ENCODE measurements at regions not wholly inside any gene's neighbourhood (a gene's known extent, or its start where the extent isn't known, plus 50 kb on each side); places are given as distances from the start of the nearest gene placed in this dataset.

- no peak for TF ChIP-seq CTCF (IDR thresholded peaks at IDR 0.05; ENCODE audit: unreplicated experiment)
- Mint-ChIP-seq H3K4me1 (peaks cover 47% of the 10 kb centered on the region), H3K36me3 (no peaks in the 10 kb centered on the region), H3K4me3 (peak overlapping the region; percentile 48), H3K9me3 (no peaks in the 10 kb centered on the region), H3K27me3 (ENCODE audit: low read depth) (no peaks in the 10 kb centered on the region), H3K27ac (peak overlapping the region; percentile 73)
- DNase-seq (ENCODE audit: low spot score in 2 of 2, unreplicated experiment in 2 of 2): peak; percentile 40 to 64
Measured at GRCh38 chr3:193869221-193870201, 266.4 kb upstream of the HES1 start.

- no peaks in the 10 kb centered on the region for H3K9me3 Mint-ChIP-seq
- no peaks in the 10 kb centered on the region for H3K36me3 Mint-ChIP-seq
- peaks cover 45% of the 10 kb centered on the region for H3K4me1 Mint-ChIP-seq
- no peak overlapping the region for H3K4me3 Mint-ChIP-seq
- TF ChIP-seq CTCF (IDR thresholded peaks at IDR 0.05; ENCODE audit: unreplicated experiment): no peak
- no peaks in the 10 kb centered on the region for H3K27me3 Mint-ChIP-seq (ENCODE audit: low read depth)
- no peak overlapping the region for H3K27ac Mint-ChIP-seq
- no peak for DNase-seq (ENCODE audit: low spot score in 2 of 2, unreplicated experiment in 2 of 2)
Measured at GRCh38 chr3:193870376-193871219, 265.4 kb upstream of the HES1 start.

- Mint-ChIP-seq H3K9me3 (no peaks in the 10 kb centered on the region), H3K27me3 (ENCODE audit: low read depth) (no peaks in the 10 kb centered on the region), H3K27ac (no peak overlapping the region), H3K36me3 (no peaks in the 10 kb centered on the region), H3K4me3 (no peak overlapping the region), H3K4me1 (peaks cover 45% of the 10 kb centered on the region)
- TF ChIP-seq CTCF (IDR thresholded peaks at IDR 0.05; ENCODE audit: unreplicated experiment): no peak
- no peak for DNase-seq (ENCODE audit: low spot score in 2 of 2, unreplicated experiment in 2 of 2)
Measured at GRCh38 chr3:193871220-193871485, 264.8 kb upstream of the HES1 start.

- TF ChIP-seq CTCF (IDR thresholded peaks at IDR 0.05; ENCODE audit: unreplicated experiment): no peak
- peak overlapping the region; percentile 69 for H3K27ac Mint-ChIP-seq
- H3K4me3 Mint-ChIP-seq: no peak overlapping the region
Measured at GRCh38 chr3:193872265-193872753, 263.6 kb upstream of the HES1 start.

GRCh38 chr3:193873426-193874201 lies 262.3 kb upstream of the HES1 start:
- Mint-ChIP-seq H3K36me3 (no peaks in the 10 kb centered on the region), H3K27ac (peak overlapping the region; percentile 28), H3K27me3 (ENCODE audit: low read depth) (no peaks in the 10 kb centered on the region), H3K4me3 (no peak overlapping the region), H3K4me1 (peaks cover 56% of the 10 kb centered on the region), H3K9me3 (no peaks in the 10 kb centered on the region)
- no peak for DNase-seq (ENCODE audit: low spot score in 2 of 2, unreplicated experiment in 2 of 2)
- TF ChIP-seq CTCF (IDR thresholded peaks at IDR 0.05; ENCODE audit: unreplicated experiment): no peak

More at GRCh38 chr3:193872265-193872753, 263.6 kb upstream of the HES1 start:
- no peaks in the 10 kb centered on the region for H3K27me3 Mint-ChIP-seq (ENCODE audit: low read depth)
- no peaks in the 10 kb centered on the region for H3K36me3 Mint-ChIP-seq
- H3K4me1 Mint-ChIP-seq: peaks cover 49% of the 10 kb centered on the region
- H3K9me3 Mint-ChIP-seq: no peaks in the 10 kb centered on the region
- no peak for DNase-seq (ENCODE audit: low spot score in 2 of 2, unreplicated experiment in 2 of 2)
